Spinal cord (tissue), 9 donors: ENCODE measurements at regions not wholly inside any gene's neighbourhood (a gene's known extent, or its start where the extent isn't known, plus 50 kb on each side); places are given as distances from the start of the nearest gene placed in this dataset.

ENCODE experiments used
- DNase-seq, 6 donors: peaks; one replicate each; pipeline versions ENCODE4 v3.0.0 to v3.0.0-alpha.2; 2013 to 2015; ENCODE audit warnings: low spot score in 6 of 6, low read depth in 4 of 6
- H3K27ac ChIP-seq: one replicate; pipeline ENCODE4 v1.5.1; 2013; ENCODE audit warnings: low read depth, low read length, control low read depth
- H3K27me3 ChIP-seq: one replicate; pipeline ENCODE4 v1.6.1; 2013; ENCODE audit warnings: low read length; ENCODE audit not compliant: control insufficient read depth, insufficient read depth
- H3K36me3 ChIP-seq: one replicate; pipeline ENCODE4 v1.6.1; 2013; ENCODE audit warnings: low read length; ENCODE audit not compliant: control insufficient read depth, insufficient read depth
- H3K4me1 ChIP-seq: one replicate; pipeline ENCODE4 v1.6.1; 2013; ENCODE audit warnings: low read length; ENCODE audit not compliant: control insufficient read depth, insufficient read depth
- H3K4me3 ChIP-seq: one replicate; pipeline ENCODE4 v1.5.1; 2013; ENCODE audit warnings: low read depth, low read length, control low read depth
- H3K9me3 ChIP-seq: one replicate; pipeline ENCODE4 v1.6.1; 2013; ENCODE audit warnings: low read length; ENCODE audit not compliant: control insufficient read depth, insufficient read depth
- WGBS: methylation state at CpG from one replicate; pipeline ENCODE4 v1.1.5; 2013; ENCODE audit warnings: missing lambda C conversion rate; ENCODE audit not compliant: insufficient coverage; 5-methylcytosine and 5-hydroxymethylcytosine counted together
- donor health status: healthy.

DNA sequence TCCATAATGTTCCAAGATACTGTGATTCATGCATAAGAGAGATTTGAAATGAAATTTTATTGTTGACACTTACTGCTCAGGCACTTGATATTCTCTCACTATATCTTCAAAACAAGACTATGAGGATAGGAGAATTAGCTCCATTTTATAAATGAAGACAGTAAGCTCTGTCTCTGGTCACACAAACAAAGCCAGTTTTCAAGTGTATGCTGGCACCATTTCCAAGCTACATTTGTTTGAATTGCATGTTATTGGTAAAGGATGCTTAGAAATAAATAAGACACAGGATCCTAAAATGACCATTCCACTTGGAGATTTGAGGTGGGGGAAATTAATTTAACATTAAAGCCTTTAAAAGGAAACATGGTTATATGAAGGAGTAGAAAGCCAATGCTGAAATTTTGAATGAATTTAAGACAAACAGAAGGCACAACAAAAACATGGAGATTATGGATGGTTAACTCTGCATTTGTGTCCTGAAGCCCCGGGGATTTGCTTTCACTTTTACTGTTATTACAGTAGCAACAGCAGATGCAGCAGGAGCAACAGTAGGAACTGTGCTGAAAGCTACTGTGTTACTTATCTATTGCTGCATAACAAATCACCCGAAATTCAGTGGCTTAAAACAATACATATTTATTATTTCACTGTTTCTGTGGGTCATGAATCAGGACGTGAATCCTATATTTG lies 79.7 kb upstream of the ASTN2 start:
- H3K27ac ChIP-seq = no peak overlapping the region
- H3K36me3 ChIP-seq = no peaks in the 10 kb centered on the region
- H3K4me3 ChIP-seq = no peak overlapping the region
- no CpG with 5 or more reads among the region's 3 CpGs for WGBS
- DNase-seq = peak in 2 of 6 donors; percentile 52 to 81
- H3K4me1 ChIP-seq = no peaks in the 10 kb centered on the region
- no peaks in the 10 kb centered on the region for H3K27me3 ChIP-seq
- H3K9me3 ChIP-seq = no peaks in the 10 kb centered on the region

DNA sequence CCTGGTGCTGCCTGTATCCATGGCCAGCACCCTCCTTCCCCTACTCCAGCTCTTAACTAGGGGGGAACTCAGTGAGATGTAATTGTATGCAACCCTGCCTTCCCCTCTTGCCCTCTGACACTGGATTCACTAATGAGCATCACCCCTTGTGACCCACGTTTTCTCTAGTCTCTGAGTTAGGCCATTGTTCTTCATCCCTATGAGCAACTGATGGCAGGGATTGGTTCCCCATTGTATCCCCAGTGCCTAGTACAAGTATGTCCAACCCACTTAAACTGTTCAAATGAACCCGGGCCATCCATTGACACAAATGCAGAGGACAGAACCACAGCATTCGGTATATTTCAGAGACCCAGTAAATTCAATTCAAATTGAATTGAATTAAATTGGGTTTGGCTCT lies 77.6 kb upstream of the ASTN2 start:
- peaks cover 4% of the 10 kb centered on the region for H3K4me1 ChIP-seq
- WGBS = 31% methylated on average over 1 of the region's 3 CpGs

DNA sequence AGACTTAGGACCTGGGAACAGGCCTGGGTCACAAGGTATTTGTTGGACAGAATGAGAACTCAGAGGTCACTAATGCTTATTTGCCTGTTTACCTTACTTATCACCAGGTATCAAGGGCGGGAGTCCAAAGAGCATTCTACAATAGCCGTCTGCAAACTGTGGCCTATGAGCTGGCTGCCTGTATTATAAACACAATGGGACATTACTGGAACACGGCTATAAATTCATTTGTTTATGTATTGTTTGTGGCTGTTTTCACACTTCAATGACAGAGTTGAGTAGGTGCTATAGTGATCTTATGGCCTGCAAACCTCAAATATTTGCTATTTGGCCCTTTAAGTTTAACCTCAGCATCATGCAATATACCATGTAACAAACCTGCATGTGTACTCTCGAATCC lies 76.6 kb upstream of the ASTN2 start:
- Histone ChIP-seq H3K27ac (no peak overlapping the region), H3K4me1 (peaks cover 6% of the 10 kb centered on the region), H3K27me3 (no peaks in the 10 kb centered on the region), H3K4me3 (no peak overlapping the region), H3K9me3 (no peaks in the 10 kb centered on the region), H3K36me3 (no peaks in the 10 kb centered on the region)
- no peak for DNase-seq
- WGBS = no CpG with 5 or more reads among the region's 4 CpGs

More for the DNA sequence above, 77.6 kb upstream of the ASTN2 start:
- H3K36me3 ChIP-seq = no peaks in the 10 kb centered on the region
- no peaks in the 10 kb centered on the region for H3K9me3 ChIP-seq
- no peak for DNase-seq
- no peak overlapping the region for H3K4me3 ChIP-seq
- no peaks in the 10 kb centered on the region for H3K27me3 ChIP-seq
- H3K27ac ChIP-seq = no peak overlapping the region

DNA sequence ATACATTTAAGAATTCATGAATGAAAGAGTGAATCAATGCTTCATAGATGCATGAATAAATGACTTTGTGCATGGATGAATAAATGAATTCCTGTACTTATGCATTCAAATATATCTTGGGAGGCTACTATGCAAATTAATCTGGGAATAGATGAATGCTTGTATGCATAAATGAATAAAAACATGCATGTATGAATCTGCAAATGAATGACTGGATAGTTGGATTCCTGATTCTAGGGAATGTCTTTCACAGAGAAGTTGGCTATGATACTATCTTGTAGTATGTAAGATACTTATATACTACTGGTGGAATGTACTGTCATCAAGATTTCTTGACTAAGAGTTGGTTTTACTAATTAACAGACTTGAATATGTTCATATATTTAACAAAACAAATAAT lies 75.3 kb upstream of the ASTN2 start:
- Histone ChIP-seq H3K4me3 (no peak overlapping the region), H3K9me3 (no peaks in the 10 kb centered on the region), H3K27ac (no peak overlapping the region), H3K27me3 (no peaks in the 10 kb centered on the region), H3K36me3 (no peaks in the 10 kb centered on the region), H3K4me1 (peaks cover 6% of the 10 kb centered on the region)
- DNase-seq = peak in 1 of 6 donors; percentile 39

DNA sequence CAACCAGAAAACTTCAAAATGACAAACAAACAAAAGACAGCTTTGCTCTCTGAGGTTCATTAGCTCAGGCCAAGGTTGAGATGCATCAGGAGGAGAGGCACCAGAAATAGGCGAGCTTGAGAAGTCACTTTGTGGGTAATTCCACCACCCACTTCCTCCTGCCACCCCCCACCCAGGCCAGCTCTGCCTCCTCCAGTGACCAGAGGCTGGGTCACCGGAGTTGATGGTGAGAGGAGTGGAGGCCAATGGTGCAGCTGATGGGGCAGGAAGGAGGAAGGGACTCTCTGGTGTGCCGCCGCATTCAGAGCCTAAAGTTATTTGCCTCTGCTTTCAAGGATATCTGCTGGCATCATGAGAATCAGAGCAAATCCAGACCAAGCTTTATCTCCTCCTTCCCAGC lies 73.8 kb upstream of the ASTN2 start:
- Histone ChIP-seq H3K27ac (no peak overlapping the region), H3K4me3 (no peak overlapping the region), H3K4me1 (peaks cover 6% of the 10 kb centered on the region), H3K9me3 (no peaks in the 10 kb centered on the region), H3K27me3 (no peaks in the 10 kb centered on the region), H3K36me3 (no peaks in the 10 kb centered on the region)
- 90% methylated on average over 2 of the region's 4 CpGs for WGBS
- DNase-seq = no peak

DNA sequence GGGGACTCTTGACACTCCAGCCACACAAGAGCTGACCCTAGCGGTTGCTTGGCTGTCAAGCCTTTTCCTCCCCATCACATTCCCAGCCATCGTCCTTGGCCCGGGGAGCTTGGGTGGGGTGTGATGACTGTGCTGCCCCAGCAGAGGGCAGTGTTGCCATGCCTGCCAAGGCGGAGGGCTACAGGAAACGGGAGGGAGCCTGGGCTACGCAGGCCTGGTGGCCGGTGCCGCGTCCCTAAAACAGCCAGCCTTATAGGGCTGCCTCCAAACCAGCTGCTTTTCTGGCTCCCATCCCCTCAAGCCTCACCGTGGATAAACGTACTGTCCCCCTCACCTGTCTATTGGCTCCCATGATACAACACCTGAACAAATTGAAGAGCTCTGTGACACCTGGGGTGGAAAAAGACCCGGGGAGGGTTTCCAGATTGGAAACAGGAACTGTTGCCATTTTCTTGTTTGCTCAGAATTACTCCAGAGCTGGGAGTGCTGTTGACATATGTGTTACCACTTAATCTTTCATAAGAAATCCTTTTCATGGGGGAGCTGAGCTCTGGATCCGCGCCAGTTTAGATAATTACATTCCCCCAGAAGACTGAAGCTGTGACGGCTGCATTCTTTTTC lies 72.8 kb upstream of the ASTN2 start:
- Histone ChIP-seq H3K4me3 (no peak overlapping the region), H3K9me3 (no peaks in the 10 kb centered on the region), H3K36me3 (no peaks in the 10 kb centered on the region), H3K27ac (peak overlapping the region; percentile 49), H3K27me3 (no peaks in the 10 kb centered on the region), H3K4me1 (peaks cover 6% of the 10 kb centered on the region)
- peak; percentile 46 to 92 (median 66) for DNase-seq
- WGBS = 2% methylated on average over 8 of the region's 15 CpGs

DNA sequence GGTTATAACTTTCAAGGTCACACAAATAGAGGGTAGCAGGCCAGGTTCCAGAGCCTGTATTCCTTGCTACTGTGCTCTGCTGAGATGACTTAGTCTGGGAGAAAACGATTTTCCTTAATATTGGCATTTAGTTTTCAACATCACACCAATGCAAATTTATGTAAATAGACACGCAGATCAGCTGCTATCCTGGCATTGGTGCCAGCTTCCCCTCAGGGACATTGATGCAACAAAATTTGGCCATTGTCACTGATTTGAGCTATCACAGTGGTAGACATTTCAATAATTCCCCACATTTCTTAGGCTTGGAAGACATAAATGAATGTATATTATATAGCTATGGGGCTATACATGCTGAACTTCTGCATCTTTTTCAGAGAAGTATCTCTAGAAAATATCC lies 71.6 kb upstream of the ASTN2 start:
- Histone ChIP-seq H3K36me3 (no peaks in the 10 kb centered on the region), H3K4me1 (peaks cover 6% of the 10 kb centered on the region), H3K9me3 (no peaks in the 10 kb centered on the region), H3K4me3 (no peak overlapping the region), H3K27ac (no peak overlapping the region), H3K27me3 (no peaks in the 10 kb centered on the region)
- DNase-seq = peak in 1 of 6 donors; percentile 55
- 67% methylated on average over 1 of the region's 2 CpGs for WGBS

DNA sequence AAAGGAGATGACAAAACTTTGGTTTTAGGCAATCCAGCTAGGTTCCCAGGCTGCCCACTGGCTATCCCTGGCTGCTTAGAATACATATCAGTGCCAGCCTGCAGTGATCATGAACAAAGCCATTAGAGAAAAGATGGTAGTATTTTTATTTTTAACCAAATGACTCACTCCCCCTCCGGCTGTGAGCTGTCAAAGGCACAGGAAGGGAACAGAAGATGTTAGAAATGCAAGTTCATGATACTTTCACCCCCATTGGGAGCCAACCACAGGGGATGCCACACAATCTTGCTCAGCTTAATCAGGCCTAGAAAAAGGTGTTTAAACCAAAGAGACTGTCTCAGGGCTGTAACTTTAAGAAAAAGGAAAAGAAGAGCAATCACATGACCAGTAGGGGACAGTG lies 70.3 kb upstream of the ASTN2 start:
- no peaks in the 10 kb centered on the region for H3K27me3 ChIP-seq
- no peaks in the 10 kb centered on the region for H3K9me3 ChIP-seq
- no peaks in the 10 kb centered on the region for H3K36me3 ChIP-seq
- WGBS = no CpG with 5 or more reads among the region's 1 CpG
- DNase-seq = no peak
- H3K4me3 ChIP-seq = no peak overlapping the region
- H3K27ac ChIP-seq = no peak overlapping the region
- peaks cover 6% of the 10 kb centered on the region for H3K4me1 ChIP-seq

DNA sequence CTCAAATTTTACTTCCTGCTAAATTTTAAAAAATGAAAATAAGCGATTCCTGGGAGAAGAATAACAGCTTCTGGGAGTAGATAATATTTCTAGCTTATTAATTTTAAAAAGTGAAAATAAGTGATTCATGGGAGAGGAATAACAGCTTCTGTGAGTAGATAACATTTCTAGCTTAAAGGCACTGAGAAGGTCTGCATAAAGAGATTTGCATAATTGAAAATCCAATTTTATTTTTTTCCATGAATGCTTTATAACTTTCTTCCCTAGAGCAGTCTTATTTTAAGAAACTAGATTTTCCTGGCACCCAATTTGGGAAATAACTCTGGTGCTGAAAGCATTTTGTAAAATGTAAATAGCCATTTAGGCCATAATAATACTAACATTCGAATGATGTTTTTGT lies 65.9 kb upstream of the ASTN2 start:
- H3K4me1 ChIP-seq = no peaks in the 10 kb centered on the region
- no peaks in the 10 kb centered on the region for H3K36me3 ChIP-seq
- H3K27me3 ChIP-seq = no peaks in the 10 kb centered on the region
- no peak overlapping the region for H3K27ac ChIP-seq
- DNase-seq = no peak
- H3K4me3 ChIP-seq = no peak overlapping the region
- no peaks in the 10 kb centered on the region for H3K9me3 ChIP-seq
- no CpG with 5 or more reads among the region's 2 CpGs for WGBS

DNA sequence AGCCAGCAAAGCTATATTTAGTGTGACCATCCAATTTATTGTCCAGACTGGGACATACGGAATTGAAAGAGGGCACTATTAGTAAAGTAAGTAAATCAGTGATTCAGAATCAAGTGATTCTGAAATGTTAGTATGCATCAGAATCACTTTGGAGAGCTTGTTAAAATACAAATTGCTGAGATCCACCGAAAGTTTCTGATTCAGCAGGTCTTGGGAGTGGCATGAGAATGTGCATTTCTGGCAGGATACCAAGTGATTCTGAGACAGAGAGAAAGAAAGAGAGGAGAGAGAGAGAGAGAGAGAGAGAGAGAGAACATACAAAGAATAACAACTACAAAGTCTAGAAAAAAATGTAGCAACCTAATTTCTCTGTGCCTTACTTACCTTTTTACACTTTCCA lies 65.4 kb upstream of the ASTN2 start:
- DNase-seq = no peak
- Histone ChIP-seq H3K9me3 (no peaks in the 10 kb centered on the region), H3K36me3 (no peaks in the 10 kb centered on the region), H3K4me3 (no peak overlapping the region), H3K27ac (no peak overlapping the region), H3K4me1 (no peaks in the 10 kb centered on the region), H3K27me3 (no peaks in the 10 kb centered on the region)
- 50% methylated on average over 2 of the region's 2 CpGs for WGBS
